RPMI8226 (cell line): ENCODE measurements at regions not wholly inside any gene's neighbourhood (a gene's known extent, or its start where the extent isn't known, plus 50 kb on each side); places are given as distances from the start of the nearest gene placed in this dataset.

Experiments
- DNase-seq: peaks from one replicate; pipeline ENCODE4 v3.0.0-alpha.2; 2015

DNA sequence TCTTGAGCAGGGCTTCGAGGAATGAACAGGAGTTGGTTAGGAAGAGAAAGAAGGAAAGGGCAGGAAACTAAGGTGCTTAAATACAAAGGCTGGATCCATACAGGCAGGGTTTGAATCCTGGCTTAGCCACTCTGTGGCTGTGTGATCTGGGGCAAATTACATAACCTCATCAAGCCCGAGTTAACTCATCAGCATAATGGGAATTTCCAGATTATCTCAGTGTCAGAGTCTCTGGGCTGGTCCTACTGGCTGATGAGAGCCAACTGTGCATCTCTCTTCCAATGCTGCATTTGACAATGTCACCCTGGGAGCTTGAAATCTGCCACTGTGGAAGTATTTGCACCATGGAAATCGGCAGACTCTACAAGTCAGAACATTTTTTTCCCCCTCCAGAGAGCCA is 83.8 kb upstream of the SLC6A6 start:
- DNase-seq = no peak

DNA sequence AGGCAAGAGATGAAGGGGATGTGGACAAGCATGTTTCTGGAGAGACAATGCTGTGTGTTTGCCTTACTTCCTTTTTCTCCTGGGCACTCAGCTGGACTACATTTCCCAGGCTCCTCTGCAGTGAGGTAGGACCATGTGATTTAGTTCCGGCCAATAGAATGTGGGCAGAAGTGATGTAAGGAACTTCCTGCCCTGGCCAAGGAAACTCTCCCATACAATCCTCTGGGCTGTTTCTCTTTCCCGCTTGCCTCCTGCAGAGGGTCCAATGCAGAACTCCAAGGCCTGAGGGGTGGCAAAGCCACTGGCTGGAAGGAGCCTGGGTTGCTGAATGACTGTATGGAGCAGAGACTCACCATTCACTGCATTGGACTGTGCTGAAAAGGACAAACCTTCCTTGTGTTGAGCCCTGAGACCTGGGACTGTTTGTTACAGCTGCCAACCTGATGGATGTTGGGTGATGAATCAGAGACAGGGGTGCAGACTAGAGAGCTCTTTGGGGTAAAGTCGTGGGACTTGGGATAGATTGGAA is 82.7 kb upstream of the SLC6A6 start:
- DNase-seq = peak; percentile 76

DNA sequence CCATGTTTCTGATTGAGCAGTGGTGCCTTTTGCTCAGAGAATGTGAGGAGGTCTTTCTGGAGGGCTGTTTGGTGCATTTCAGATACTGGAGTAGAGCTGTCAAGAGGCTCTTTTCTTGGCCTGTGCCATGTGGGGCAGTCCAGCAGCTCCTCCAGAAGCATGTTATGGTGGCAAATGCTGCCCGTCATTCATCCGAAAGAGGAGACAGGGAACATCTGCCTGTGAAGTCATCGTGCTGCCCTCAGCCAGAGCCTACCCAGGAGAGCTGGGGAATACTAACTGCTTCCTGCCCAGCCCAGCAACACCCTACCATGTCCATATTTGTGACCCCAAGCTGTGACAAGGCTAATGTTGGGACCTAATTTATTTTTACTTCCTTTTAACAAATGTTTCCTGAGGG is 82.2 kb upstream of the SLC6A6 start:
- no peak for DNase-seq

GRCh38 chr3:14322001-14322400 is 80.4 kb upstream of the SLC6A6 start:
- DNase-seq = no peak

- DNase-seq = no peak
These were observed 79.6 kb upstream of the SLC6A6 start for GRCh38 chr3:14322667-14323295.

- no peak for DNase-seq
These were observed 78.8 kb upstream of the SLC6A6 start for GRCh38 chr3:14323401-14324223.

- DNase-seq = no peak
These were observed 78.0 kb upstream of the SLC6A6 start for GRCh38 chr3:14324224-14324944.

DNA sequence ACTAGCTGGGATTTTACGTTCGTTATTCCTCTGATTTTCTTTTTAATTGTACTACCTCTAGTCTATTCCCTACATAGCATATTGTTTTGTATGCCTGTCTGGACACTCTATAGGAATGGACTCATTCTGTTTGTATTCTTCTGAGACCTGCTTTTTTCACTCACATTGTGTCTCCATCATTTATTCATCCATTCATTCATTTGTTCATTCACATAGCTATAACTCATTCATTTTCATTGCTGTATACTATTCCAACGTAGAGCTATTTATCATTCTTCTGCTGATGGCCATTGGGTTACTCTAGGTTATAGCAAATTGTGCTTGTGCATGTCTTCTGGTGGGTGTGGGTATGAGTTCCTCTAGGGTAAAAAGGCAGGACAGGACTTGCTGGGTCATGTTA is 74.0 kb upstream of the SLC6A6 start:
- DNase-seq = no peak

DNA sequence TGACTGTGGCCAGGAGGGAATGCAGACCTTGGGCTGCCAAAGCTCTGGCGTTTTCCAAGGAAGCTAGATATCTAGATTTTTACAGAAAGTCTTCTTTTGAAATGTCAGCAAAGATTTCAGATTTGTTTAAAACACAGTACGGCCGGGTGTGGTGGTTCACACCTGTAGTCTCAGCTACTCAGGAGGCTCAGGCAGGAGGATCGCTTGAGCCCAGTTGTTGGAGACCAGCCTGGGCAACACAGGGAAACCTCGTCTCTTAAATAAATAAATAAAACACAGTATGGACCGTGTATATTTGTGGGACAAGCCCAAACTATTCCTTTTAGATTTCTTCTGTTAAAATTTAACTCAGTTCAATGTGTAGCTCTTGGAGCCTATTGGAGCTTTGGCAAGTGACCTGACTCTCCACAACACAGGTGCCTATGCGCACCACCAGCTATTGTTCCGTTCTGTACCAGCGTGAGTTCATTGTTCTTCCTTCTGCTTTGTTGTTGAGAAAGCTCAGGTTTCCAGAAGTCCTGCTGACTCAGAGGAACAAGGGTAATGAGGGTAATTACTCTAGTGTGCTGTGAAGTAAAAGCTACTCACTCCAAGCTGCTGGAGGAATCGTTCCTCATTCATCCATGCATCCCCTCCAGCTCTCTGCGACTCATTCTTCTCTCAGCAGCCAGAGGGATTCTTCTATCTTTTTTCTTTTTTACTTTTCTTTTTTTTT is 73.1 kb upstream of the SLC6A6 start:
- peak; percentile 75 for DNase-seq

- DNase-seq = peak; percentile 21
These were observed 72.6 kb upstream of the SLC6A6 start for GRCh38 chr3:14329842-14330241.

- no peak for DNase-seq
These were observed 71.9 kb upstream of the SLC6A6 start for GRCh38 chr3:14330508-14330907.

DNA sequence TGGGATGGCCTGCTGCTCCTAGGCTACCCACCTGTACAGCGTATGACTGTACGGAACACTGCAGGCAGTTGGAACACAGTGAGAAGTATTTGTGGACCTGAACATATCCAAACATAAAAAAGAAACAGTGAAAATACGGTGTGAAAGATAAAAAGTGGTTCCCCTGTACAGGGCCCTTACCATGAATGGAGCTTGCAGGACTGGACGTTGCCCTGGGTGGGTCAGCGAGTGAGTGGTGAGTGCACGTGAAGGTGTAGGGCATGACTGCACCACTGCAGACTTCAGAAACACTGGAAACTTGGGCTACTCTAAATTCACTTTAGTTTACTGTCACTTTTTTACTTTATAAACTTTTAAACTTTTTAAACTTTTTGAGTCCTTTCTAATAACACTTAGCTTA is 71.2 kb upstream of the SLC6A6 start:
- DNase-seq = no peak

DNA sequence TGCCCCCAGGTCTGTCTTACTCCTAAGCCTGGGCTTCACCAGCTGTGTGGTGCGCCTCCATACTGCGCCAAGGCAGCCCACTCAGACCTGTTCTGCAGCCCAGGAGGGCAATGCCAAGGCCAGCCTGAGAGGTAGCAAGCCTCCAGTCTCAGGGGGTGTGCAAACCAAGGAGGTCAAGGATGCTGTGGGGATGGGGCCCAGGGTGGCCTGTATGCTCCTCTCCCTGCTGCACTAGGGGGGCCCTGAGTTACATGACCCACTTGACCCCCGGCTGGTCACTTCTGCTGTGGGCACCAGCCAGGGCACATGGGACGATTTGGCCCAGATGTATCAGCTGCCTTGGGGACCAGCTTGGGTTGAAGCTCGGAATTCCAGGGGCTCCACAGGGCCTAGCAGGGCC is 70.0 kb upstream of the SLC6A6 start:
- no peak for DNase-seq

DNA sequence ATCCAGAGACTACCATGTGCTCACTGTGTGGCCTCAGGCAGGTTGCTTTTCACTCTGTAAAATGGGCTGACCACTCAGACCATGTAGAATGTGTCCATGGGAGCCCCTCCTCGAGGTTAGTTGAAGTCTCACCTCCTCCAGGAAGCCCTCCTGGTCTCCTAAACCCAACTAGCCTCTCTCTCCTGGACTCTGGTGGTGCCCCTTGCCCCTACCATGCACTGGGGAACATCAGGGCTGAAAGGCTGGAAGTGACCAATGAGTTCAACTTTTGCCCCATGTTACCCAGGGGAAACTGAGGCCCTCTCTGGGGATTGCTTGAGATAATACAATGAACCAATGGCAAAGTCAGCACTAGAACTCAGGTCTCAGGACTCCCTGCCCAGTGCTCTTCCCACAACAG is 69.2 kb upstream of the SLC6A6 start:
- no peak for DNase-seq

GRCh38 chr3:14333621-14334020 is 68.8 kb upstream of the SLC6A6 start:
- DNase-seq = no peak

DNA sequence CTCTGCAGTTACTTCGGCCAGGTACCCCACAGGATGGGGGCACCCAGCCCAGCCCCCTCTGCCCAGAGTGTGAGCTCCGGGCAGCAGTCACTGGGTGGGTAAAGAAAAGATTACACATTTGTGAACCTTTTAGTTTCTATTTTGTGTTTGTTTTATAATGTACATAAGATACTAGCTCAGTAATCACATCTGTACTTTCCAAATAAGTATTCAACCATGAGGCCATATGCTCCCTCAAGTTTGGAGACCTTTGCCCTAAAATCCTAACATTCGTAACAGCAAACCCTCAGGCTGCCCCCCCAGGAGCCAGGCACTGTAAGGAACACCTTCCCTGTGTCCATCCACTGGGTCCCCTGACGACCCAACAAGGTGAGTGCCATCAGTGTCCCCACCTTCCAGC is 68.3 kb upstream of the SLC6A6 start:
- DNase-seq = no peak

GRCh38 chr3:14334936-14335335 is 67.5 kb upstream of the SLC6A6 start:
- DNase-seq = no peak

GRCh38 chr3:14335774-14336748 is 66.3 kb upstream of the SLC6A6 start:
- peak; percentile 85 for DNase-seq

GRCh38 chr3:14336749-14337598 is 65.4 kb upstream of the SLC6A6 start:
- DNase-seq = peak; percentile 27

GRCh38 chr3:14337828-14338227 is 64.6 kb upstream of the SLC6A6 start:
- DNase-seq = no peak

- no peak for DNase-seq
These were observed 64.2 kb upstream of the SLC6A6 start for GRCh38 chr3:14338242-14338641.
